ENCODE measurements at regions not wholly inside any gene's neighbourhood (a gene's known extent, or its start where the extent isn't known, plus 50 kb on each side); places are given as distances from the start of the nearest gene placed in this dataset.

GRCh38 chr1:238129677-238130076, 239.0 kb upstream of the ZP4 start:
- TF ChIP-seq, protein P1, sequence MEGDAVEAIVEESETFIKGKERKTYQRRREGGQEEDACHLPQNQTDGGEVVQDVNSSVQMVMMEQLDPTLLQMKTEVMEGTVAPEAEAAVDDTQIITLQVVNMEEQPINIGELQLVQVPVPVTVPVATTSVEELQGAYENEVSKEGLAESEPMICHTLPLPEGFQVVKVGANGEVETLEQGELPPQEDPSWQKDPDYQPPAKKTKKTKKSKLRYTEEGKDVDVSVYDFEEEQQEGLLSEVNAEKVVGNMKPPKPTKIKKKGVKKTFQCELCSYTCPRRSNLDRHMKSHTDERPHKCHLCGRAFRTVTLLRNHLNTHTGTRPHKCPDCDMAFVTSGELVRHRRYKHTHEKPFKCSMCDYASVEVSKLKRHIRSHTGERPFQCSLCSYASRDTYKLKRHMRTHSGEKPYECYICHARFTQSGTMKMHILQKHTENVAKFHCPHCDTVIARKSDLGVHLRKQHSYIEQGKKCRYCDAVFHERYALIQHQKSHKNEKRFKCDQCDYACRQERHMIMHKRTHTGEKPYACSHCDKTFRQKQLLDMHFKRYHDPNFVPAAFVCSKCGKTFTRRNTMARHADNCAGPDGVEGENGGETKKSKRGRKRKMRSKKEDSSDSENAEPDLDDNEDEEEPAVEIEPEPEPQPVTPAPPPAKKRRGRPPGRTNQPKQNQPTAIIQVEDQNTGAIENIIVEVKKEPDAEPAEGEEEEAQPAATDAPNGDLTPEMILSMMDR (IDR thresholded peaks at IDR 0.05; ENCODE audit: insufficient read depth, low read depth, low read length, missing control alignments): no peak
- no peak overlapping the region for H3K4me3 ChIP-seq (ENCODE audit: low read depth, low read length)
- DNase-seq (ENCODE audit: low read depth): no peak

- DNase-seq (ENCODE audit: low read depth): no peak
- H3K4me3 ChIP-seq (ENCODE audit: low read depth, low read length): no peak overlapping the region
- TF ChIP-seq, protein P1 (IDR thresholded peaks at IDR 0.05; ENCODE audit: insufficient read depth, low read depth, low read length, missing control alignments): no peak
These were observed 232.5 kb upstream of the ZP4 start for GRCh38 chr1:238123201-238123600.

DNA sequence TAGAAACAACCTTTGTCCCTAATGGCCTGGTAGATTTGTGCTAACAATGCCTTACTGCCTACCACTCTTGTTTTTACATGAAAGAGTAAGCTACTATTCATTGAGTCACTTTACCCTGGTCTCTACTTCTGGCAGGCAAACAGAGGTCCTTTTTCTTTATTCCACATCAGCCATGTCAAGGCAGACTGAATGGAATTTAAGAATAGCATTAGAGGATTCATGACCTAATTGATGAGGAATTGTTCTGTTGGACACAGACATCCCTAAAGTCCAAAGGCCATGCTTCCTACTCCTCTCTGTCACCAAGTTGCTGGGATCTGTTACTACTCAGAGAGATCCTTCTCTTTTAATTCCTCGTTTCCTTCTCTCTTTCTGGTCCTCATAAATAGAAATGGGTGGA, 229.1 kb upstream of the ZP4 start:
- no peak overlapping the region for H3K4me3 ChIP-seq (ENCODE audit: low read depth, low read length)
- no peak for DNase-seq (ENCODE audit: low read depth)
- TF ChIP-seq, protein P1 (IDR thresholded peaks at IDR 0.05; ENCODE audit: insufficient read depth, low read depth, low read length, missing control alignments): no peak

DNA sequence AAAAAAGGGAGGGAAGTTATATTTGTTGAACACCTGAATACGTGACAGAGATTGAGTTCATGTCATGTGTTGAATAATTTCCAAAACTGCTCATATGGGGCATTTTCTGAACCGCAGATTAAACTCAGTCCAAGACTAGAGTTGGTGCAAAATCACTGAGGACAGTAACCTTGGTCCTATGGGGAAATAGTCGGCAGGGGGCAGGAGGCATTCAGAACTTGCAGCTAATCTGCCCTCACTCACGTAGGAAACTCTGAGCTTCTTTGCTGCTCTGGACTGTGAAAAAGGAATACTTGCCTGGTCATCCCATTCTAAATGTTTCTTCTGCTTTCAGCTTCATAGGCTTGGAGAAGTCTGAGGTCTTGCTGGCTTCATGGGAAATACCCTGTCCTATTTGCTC, 228.3 kb upstream of the ZP4 start:
- DNase-seq (ENCODE audit: low read depth): no peak
- TF ChIP-seq, protein P1 (IDR thresholded peaks at IDR 0.05; ENCODE audit: insufficient read depth, low read depth, low read length, missing control alignments): no peak
- no peak overlapping the region for H3K4me3 ChIP-seq (ENCODE audit: low read depth, low read length)

GRCh38 chr1:238115852-238116251, 225.1 kb upstream of the ZP4 start:
- TF ChIP-seq, protein P1 (IDR thresholded peaks at IDR 0.05; ENCODE audit: insufficient read depth, low read depth, low read length, missing control alignments): no peak
- no peak for DNase-seq (ENCODE audit: low read depth)
- H3K4me3 ChIP-seq (ENCODE audit: low read depth, low read length): no peak overlapping the region

DNA sequence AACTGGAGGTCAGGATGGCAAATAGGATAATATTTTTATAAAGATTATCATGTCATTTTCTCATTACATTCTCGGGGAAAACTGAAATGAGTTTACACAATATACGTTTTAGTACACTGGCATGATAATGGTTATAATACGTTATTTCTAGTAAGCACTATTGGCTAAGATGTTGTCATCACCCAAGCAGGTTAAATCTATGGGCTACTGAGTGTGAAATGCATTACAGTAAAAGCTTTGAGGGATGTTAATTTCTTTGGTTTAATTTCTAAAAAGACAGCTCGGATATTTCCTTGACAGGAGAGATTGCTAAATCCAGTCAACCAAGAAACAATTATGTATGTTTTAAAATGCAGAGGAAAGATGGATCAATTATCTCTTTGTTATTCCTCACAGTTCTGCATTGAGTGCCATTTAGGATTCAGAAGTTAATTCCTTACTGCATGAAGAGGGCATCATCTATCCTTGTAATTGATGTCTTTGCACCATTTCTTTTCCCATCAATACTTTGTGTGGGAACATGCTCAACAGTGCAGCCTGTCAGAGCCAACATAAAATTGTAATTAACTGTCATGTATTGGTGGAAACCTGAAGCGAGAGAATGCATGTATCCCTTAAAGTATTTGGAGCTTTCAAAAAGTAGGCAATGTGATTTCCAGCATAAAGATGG, 222.4 kb upstream of the ZP4 start:
- no peak overlapping the region for H3K4me3 ChIP-seq (ENCODE audit: low read depth, low read length)
- DNase-seq (ENCODE audit: low read depth): no peak
- TF ChIP-seq, protein P1 (IDR thresholded peaks at IDR 0.05; ENCODE audit: insufficient read depth, low read depth, low read length, missing control alignments): no peak

GRCh38 chr1:238111516-238111915, 220.8 kb upstream of the ZP4 start:
- no peak overlapping the region for H3K4me3 ChIP-seq (ENCODE audit: low read depth, low read length)
- TF ChIP-seq, protein P1 (IDR thresholded peaks at IDR 0.05; ENCODE audit: insufficient read depth, low read depth, low read length, missing control alignments): no peak
- DNase-seq (ENCODE audit: low read depth): no peak
